Endothelial cell (in vitro differentiated cells): ENCODE measurements at regions not wholly inside any gene's neighbourhood (a gene's known extent, or its start where the extent isn't known, plus 50 kb on each side); places are given as distances from the start of the nearest gene placed in this dataset.

Experiments used
- DNase-seq: peaks from one replicate; pipeline ENCODE4 v3.0.0; 2021; ENCODE audit warnings: low spot score
- H3K27ac Mint-ChIP-seq: one replicate; pipeline ENCODE4 v1.8.0; 2021; ENCODE audit warnings: mixed read lengths, inconsistent platforms; ENCODE audit not compliant: unreplicated experiment
- H3K27me3 Mint-ChIP-seq: one replicate; pipeline ENCODE4 v1.8.0; 2021; ENCODE audit warnings: mild to moderate bottlenecking, moderate library complexity, mixed read lengths, inconsistent platforms; ENCODE audit not compliant: unreplicated experiment
- H3K36me3 Mint-ChIP-seq: one replicate; pipeline ENCODE4 v1.8.0; 2021; ENCODE audit warnings: mild to moderate bottlenecking, low read depth, mixed read lengths, inconsistent platforms; ENCODE audit not compliant: unreplicated experiment
- H3K4me1 Mint-ChIP-seq: one replicate; pipeline ENCODE4 v1.8.0; 2021; ENCODE audit warnings: mild to moderate bottlenecking, mixed read lengths, inconsistent platforms; ENCODE audit not compliant: unreplicated experiment
- H3K4me3 Mint-ChIP-seq: one replicate; pipeline ENCODE4 v1.8.0; 2021; ENCODE audit warnings: mild to moderate bottlenecking, mixed read lengths, inconsistent platforms; ENCODE audit not compliant: unreplicated experiment
- H3K9me3 Mint-ChIP-seq: one replicate; pipeline ENCODE4 v1.8.0; 2021; ENCODE audit warnings: mixed read lengths, inconsistent platforms; ENCODE audit not compliant: unreplicated experiment
- CTCF ChIP-seq: fragments of 200-600 bp; sonication (generic); IDR thresholded peaks from one replicate; pipeline ENCODE4 v1.5.0; 2021; ENCODE audit warnings: antibody characterized with exemption; ENCODE audit not compliant: unreplicated experiment

GRCh38 chr6:3644739-3645012 lies 106.8 kb downstream of the PXDC1 start:
- DNase-seq: no peak
- H3K4me1 Mint-ChIP-seq: no peaks in the 10 kb centered on the region
- H3K27me3 Mint-ChIP-seq: peaks cover 2% of the 10 kb centered on the region
- H3K27ac Mint-ChIP-seq: no peak overlapping the region
- no peak overlapping the region for H3K4me3 Mint-ChIP-seq
- TF ChIP-seq CTCF: no peak
- no peaks in the 10 kb centered on the region for H3K36me3 Mint-ChIP-seq
- no peaks in the 10 kb centered on the region for H3K9me3 Mint-ChIP-seq

- DNase-seq: no peak
- TF ChIP-seq CTCF: no peak
- H3K36me3 Mint-ChIP-seq: no peaks in the 10 kb centered on the region
- no peaks in the 10 kb centered on the region for H3K27me3 Mint-ChIP-seq
- no peaks in the 10 kb centered on the region for H3K4me1 Mint-ChIP-seq
- H3K4me3 Mint-ChIP-seq: no peak overlapping the region
- no peak overlapping the region for H3K27ac Mint-ChIP-seq
- H3K9me3 Mint-ChIP-seq: no peaks in the 10 kb centered on the region
Observed at GRCh38 chr6:3643921-3644738, 107.4 kb downstream of the PXDC1 start.

- Mint-ChIP-seq H3K27ac (no peak overlapping the region), H3K36me3 (no peaks in the 10 kb centered on the region), H3K9me3 (no peaks in the 10 kb centered on the region), H3K4me1 (no peaks in the 10 kb centered on the region), H3K4me3 (no peak overlapping the region), H3K27me3 (peaks cover 3% of the 10 kb centered on the region)
- no peak for DNase-seq
- no peak for TF ChIP-seq CTCF
Observed at GRCh38 chr6:3640868-3641267, 110.6 kb downstream of the PXDC1 start.

GRCh38 chr6:3638662-3639061 lies 112.9 kb downstream of the PXDC1 start:
- DNase-seq: no peak
- H3K27me3 Mint-ChIP-seq: peaks cover 3% of the 10 kb centered on the region
- H3K4me1 Mint-ChIP-seq: no peaks in the 10 kb centered on the region
- no peak overlapping the region for H3K4me3 Mint-ChIP-seq
- no peaks in the 10 kb centered on the region for H3K9me3 Mint-ChIP-seq
- no peak overlapping the region for H3K27ac Mint-ChIP-seq
- H3K36me3 Mint-ChIP-seq: no peaks in the 10 kb centered on the region
- TF ChIP-seq CTCF: no peak

GRCh38 chr6:3636060-3636459 lies 115.5 kb downstream of the PXDC1 start:
- Mint-ChIP-seq H3K27me3 (peaks cover 3% of the 10 kb centered on the region), H3K4me1 (peaks cover 3% of the 10 kb centered on the region), H3K27ac (no peak overlapping the region), H3K9me3 (no peaks in the 10 kb centered on the region), H3K36me3 (no peaks in the 10 kb centered on the region), H3K4me3 (no peak overlapping the region)
- DNase-seq: no peak
- TF ChIP-seq CTCF: no peak
